HG02884 (cell line): ENCODE measurements at regions not wholly inside any gene's neighbourhood (a gene's known extent, or its start where the extent isn't known, plus 50 kb on each side); places are given as distances from the start of the nearest gene placed in this dataset.
"Not testable (repeated sequence)": the region's sequence is repeated elsewhere in the genome, so short reads cannot be mapped to it uniquely, and the experiment has no call there.

ENCODE experiments used
- ATAC-seq: cut with Tn5 transposase; IDR thresholded peaks from one replicate; pipeline ENCODE4 v1.9.1; 2021; ENCODE audit warnings: mild to moderate bottlenecking, moderate library complexity; ENCODE audit not compliant: unreplicated experiment

DNA sequence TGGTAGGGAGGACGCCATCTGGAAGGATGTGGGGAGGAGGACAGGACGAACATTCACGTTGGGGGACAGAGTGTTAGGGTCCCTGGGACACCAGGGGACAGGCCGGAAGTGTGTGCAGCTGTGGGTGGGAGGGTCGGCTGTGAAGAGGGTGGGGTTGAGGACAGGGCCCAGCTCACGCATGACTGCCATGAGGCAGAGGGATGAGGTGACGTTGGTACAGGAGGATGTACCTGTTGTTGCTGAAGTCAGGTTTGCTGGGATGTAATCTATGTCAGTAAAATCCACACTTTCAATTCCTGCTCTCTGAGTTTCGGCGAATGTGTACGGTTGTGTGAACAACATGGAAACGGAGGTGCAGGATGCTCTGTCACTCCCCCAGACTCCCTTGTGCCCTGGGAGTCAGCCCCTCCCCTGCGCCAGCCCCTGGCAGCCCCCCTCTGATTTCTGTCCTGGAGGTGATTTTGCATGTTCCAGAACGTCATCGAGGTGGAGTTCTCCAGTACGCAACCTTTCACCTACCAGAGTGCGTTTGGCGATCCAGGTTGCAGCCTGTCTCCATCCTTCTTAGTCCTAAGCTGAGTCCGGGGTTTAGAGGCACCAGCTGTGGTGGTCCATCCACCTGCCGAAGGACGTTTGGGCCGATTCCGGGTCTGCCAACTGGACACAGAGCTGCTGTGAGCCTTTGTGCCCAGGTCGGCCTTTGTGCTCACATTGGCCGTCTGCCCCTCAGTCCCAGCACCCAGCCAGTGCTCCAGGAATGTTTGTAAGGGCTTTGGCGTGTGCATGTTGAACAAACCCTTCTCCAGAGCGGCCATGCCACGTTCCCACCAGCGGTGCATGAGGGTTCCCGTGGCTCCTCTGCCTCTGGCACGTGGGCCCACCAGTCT, 203.2 kb downstream of the NPIPB11 start:
- not testable (repeated sequence) for ATAC-seq

DNA sequence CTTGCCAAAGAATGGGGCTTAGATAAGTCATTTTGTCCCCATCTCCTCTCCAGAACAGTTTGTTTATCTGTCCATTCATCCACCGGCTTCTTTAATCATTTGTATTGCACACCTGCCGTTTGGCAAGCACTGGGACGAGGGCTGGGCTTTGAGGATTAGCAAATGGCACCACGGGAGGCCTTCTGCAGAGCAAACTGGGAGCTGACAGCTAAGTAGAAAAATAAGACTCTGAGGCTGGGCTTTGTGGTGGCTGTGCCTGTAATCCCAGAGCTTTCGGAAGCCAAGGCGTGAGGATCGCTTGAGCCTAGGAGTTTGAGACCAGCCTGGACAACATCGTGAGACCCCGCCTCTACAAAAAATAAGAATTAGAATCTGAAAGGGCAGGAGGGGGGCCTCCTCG, 203.9 kb downstream of the NPIPB11 start:
- ATAC-seq: not testable (repeated sequence)

DNA sequence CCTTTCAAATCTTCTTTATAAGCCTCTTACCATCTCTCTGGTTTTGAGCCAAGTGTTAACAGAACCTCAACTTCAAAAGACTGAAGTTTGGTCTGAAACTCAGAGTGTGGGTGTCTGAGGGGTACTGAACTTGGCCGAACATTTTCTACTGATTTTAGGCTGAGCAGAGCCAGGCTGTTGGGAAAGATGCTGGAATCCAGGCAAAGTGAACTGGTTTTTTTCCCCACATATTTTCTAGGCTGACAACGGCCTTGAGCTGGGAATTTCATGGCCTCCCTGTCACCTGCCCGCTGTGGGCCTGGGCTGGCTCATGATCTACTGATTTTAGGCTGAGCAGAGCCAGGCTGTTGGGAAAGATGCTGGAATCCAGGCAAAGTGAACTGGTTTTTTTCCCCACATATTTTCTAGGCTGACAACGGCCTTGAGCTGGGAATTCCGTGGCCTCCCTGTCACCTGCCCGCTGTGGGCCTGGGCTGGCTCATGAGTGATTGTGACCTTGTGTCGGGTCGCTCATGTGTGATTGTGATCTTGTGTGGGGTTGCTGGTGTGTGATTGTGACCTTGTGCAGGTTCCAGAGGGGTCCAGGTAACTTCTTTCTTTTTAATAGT, 204.4 kb downstream of the NPIPB11 start:
- not testable (repeated sequence) for ATAC-seq

DNA sequence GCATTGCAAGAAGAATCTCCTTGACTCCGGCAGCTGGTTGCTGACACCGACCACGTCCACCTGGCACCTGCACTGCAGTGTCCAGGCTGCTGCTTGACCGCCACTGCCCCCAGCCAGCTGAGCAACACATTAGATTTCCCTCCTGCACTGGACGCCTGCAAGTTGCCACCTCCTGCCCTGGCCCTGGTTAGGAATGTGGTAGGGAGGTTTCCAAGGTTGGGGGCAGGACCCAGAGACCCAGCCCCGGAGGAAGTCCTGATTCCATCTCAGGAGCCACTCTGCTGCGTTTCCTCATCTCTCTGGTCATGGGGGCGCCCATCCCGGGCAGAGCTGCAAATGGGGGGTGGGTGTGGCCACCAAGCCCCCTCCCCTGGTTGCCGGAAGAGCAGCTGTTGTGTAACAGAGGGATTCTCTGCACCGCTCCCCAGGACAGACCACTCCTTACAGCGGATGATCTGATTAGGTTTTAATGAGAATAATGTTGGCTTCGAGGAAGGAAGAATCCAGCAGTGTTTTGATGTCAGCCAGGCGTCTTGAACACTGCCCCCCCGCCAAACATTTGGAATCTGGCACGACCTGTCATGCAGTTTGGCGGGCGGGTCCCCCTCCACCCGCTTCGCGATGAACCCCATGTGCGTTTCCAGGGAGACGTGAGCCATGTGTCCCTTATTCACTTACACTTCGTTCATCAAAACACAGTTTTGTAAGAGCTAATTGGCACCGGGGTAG, 205.1 kb downstream of the NPIPB11 start:
- ATAC-seq: not testable (repeated sequence)

DNA sequence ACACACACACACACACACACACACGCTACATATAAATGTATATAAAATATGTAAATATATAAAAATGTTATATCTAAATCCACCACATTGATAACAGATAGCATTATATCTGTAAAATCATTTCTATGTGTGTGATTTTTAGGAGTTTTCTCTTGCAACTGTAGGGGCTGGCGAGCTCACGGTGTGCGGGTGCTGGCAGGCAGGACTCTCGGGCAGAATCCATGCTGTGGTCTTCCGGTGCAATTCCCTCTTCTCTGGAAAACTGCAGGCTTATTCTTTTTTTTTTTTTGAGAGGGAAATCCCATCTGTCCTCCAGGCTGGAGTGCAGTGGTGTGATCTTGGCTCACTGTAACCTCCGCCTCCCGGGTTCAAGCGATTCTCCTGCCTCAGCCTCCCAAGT, 205.8 kb downstream of the NPIPB11 start:
- ATAC-seq: not testable (repeated sequence)

DNA sequence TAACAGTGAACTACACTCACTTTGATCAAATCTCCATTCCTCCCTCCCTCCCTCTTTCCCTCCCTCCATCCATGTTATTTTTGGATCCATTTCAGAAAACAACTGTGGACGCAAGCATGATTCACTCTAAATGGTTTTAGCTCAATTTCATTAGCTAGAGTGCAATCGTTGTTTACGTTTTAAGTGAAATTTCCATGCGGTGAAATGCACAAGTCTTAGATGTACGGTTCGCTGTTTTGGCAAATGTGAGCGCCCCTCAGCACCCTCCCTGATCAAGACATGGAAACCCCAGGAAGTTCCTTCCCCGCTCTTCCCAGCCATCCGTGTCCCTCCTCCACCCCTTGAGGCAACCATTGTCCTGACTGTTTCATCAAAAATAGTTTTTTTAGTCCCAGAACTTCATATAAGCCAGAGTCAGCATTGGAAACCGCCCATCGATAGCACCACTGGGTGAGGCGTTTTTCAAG, 206.3 kb downstream of the NPIPB11 start:
- not testable (repeated sequence) for ATAC-seq

DNA sequence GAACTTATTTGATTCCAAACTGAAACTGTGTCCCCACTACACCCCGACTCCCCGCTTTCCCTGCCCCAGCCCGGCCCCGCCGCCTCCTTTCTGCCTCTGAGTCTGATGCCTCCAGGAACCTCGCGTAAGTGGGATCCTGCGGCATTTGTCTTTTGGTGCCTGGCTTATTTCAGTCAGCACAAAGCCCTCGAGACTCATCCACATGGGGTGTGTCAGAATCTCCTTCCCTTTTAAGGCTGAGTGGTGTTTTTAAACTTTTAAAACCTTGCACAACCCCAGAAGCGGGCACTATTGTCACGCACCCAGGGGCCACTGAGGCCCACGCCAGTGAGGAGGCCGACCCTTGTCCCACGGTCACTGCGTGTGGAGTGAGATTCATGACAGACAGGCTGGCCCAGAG, 206.9 kb downstream of the NPIPB11 start:
- ATAC-seq: not testable (repeated sequence)

DNA sequence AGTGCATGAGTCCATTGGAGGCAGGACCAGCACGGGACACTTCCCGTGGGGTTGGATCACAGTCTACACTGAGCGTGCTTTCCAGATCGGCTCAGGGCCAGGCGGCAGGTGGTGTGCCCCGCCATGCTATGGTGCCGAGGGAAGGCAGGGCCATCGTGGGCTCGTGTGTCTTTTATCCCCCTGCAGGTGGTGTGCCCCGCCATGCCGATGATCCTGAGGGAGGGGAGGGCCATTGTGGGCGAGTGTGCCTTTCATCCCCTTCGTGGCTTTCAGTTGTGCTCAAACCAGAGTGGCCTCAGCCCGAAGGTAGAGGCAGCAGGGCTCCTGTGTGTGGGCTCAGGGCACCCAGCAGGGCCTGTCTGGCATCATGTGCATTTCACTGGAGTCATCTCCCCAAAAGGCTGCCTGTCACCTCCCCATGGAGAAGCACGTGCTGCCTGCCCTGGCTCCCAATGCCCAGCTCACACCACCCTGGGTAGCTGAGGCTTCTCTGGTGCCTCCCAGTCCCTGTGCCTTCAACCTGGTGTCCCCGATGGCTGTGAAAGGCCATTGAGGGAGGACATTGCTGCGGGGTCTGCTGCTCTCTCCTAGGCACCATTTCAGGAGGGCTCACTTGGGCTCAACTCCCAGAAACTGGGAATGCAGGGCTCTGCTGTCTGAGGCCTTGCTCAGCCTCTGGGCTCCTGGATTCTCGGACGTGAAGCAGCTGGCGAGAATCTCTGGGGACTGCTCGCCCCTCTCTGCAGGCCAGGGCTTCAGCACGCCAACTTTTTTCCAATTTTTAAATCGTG, 207.6 kb downstream of the NPIPB11 start:
- no peak for ATAC-seq

DNA sequence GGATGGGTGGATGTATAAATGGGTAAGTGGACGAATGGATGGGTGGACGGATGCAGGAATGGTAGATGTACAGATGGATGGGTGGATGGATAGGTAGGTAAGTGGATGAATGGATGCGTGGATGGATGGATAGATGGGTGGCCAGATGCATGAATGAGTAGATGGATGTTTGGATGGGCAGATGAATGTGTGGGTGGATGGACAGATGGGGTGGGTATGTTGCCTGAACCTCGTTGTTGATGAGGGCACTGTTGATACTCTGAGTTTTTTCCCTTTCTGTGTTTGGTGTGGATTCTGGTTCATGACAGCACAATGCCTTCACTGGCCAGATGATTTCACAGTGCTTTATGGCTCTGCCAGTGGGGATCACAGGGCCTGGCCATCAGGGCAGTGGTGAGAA, 208.3 kb downstream of the NPIPB11 start:
- ATAC-seq: no peak

DNA sequence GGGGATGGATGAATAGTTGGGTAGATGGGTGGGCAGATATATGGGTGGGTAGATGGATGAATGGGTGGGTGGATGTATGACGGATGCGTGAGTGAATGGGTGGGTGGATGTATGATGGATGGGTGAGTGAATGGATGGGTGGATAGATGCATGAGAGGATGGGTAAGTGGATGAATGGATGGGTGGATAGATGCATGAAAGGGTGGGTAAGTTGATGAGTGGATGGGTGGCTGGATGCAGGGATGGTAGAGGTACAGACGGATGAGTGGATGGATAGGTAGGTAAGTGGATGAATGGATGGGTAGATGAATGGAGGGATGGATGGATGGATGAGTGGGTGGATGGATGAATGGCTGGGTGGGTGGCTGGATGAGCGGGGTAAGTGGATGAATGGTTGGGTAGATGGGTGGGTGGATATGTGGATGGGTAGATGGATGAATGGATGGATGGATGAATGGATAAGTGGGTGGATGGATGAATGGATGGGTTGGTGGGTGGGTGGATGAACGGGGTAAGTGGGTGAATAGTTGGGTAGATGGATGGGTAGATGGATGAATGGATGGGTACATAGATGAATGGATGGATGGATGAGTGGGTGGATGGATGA, 208.9 kb downstream of the NPIPB11 start:
- not testable (repeated sequence) for ATAC-seq

DNA sequence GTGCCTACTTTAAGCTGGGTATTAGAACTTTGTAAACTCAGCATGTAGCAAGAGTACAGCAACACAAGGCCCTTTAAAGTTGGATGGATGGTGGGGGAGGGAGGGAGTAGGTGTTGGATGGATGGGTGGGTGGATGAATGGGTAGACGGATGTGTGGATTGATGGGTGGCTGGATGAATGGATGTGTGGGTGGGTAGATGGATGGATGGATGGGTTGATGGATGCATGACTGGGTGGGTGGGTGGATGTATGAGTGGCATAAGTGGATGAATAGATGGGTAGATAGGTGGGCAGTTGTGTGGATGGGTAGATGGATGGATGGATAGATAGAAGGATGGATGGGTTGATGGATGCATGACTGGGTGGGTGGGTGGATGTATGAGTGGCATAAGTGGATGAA, 209.8 kb downstream of the NPIPB11 start:
- not testable (repeated sequence) for ATAC-seq

DNA sequence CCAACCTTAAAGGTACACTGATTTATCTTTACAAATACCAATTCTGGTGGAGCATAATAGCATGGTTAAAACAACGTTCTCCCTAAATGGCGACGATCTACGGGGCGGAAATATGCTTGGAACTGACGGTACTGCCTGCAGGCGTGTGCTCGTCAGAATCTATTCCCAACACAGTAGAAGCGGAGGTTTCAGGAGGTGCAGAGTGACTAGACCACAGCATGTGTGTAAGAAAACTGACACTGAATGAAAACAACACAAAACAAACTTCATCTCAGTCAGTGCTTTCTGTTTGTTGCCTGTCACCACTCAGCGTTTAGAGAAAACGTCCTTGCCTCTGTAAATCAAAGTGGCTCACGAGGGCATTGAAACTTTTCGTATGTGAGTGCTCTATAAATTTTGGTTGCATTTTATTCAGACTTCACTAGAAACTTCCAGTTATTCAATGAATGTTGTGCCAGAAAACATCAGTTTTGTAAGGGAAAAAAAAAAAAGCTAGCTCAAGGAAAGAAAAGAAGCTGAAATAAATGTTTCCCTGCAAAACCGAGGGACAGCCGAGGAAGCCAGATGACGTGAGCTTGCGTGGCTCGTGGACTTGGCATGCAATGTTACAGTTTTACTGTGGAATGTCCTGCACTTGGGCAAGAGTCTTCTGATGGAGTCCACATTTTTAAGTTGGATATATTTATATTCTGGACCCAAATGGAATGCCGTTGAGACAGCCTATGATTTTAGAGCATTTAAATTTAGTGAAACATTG, 210.4 kb downstream of the LAT start:
- not testable (repeated sequence) for ATAC-seq

DNA sequence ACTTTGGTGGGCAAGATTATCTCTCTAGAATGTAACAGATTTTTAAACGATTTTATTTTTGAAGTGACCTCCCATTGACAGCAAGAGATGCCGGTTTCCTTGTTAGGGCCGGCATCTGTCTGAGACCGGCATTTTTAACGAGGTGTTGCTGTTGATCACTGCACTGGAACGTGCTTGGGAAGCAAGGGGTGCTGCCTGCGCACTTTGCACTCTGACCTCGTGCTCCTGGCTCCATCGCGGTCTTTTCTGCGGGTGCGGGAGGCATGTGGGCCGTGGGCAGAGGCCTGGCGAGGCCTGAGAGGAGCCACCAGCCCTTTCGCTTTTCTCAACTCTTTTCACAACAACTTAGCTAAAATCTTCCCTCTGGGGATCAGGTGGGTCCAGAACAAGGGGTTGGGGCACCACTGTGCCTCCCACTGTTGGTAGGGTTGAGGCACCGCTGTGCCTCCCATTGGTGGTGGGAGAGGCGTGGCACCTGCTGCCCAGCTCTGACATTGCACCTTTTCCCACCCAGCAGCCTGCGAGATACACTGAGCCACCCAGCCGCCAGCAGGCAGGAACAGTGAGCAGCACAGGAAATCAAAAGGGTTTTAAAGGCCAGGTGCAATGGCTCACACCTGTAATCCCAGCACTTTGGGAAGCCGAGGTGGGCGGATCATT, 209.5 kb downstream of the LAT start:
- not testable (repeated sequence) for ATAC-seq

DNA sequence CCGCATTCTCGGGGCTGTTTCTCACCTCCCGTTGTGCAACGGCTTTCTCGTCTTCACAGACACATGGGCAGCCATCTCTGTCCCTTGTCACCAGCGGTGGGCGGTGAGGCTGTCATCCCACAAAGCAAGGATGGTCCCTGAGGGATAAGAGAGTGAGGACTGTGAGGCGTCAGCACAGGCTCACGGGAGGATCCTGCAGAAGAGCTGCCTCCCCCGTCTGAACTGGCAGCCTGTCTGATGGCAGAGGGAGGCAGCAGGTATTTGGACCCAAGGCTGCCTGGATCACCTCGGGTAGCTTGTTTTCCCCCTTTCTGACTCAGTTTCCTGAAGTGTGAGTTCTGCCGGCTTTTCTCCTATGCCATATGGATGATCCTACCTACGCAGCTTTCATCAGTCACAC, 208.8 kb downstream of the LAT start:
- not testable (repeated sequence) for ATAC-seq

DNA sequence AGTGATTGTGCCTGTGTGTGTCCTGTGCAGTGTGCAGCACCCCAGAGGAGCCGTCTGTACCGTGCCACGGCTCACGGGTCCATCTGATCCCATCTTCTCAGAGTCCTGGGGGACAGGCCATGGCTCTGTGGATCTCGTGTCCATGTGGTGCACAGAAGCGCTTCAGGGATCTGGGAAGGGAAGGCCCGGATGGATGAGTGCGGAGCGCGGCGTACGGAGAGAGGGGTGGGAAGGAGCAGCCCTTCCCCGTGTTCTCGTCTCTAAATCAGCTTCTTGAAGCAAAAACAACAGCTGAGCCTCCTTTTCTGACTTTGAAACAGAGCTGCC, 208.4 kb downstream of the LAT start:
- not testable (repeated sequence) for ATAC-seq

DNA sequence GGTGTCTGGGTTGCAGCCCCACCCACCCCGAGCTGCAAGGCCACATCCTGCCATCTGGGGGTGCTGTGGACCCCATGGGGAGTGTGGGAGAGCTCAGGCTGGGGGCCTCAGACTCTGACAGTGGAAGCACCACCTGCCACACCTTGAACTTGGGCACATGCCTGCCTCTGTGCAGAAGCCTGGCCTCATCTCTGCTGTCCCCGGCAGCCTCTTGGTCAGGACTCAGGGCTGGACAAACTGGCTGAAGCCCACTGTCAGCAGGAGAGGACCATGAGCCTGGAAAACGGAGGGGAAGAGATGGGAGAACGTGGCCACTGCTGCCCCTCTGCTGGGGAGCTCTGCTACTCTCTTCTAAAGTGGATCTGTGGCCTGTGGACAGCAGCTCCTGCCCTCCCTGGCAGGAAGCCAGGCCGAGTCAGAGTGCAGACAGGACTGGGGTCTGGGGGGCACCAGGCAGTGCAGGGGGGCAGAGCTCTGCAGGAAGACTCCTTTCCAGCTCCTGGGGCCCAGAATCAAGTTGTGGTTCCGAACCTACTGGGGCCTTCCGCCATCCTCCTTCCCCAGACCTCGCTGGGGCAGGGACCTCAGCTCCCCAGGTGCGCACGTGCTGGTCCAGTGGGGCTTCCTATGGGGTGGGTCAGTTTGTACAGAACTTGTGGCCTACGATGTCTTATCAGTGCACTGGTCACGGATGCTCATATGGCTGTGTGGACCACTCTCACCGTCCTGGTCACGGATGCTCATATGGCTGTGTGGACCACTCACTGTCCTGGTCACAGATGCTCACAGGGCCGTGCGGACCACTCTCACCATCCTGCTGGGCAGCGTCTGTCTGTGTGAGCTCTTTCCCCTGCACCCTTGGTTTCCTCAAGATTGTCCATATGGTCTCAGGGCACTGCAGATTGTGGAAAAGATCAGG, 207.7 kb downstream of the LAT start:
- ATAC-seq: no peak

DNA sequence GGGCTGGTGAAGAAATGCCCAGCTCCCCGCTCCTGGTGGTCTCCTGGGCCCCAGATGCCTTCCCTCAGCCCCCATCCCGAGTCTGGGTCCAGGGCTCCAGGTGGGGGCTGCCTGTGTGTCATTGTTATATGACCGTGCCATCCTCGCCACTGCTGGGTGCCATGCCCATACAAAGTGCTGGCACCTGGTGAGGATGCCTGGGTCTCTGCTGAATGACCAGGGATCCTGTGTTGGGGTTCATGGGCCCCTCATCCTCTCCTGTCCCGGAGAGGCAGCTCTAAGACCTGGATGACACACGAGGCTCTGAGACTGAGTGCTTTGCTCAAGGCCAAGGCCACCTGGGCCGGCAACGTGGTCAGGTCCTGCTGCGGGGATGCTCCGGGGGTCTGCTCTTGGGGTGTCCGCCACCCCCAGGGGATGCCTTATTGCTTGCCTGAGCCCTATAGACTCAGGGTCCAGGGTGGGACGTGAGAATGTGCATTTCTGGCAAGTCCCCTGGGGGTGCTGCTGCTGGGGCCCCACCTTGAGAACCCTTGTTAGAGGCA, 206.9 kb downstream of the LAT start:
- not testable (repeated sequence) for ATAC-seq
